Colonic mucosa (tissue), 4 donors: ENCODE measurements at regions not wholly inside any gene's neighbourhood (a gene's known extent, or its start where the extent isn't known, plus 50 kb on each side); places are given as distances from the start of the nearest gene placed in this dataset.

Source experiments
- DNase-seq: peaks from one replicate; pipeline ENCODE4 v3.0.0-alpha.2; 2020
- H3K27ac ChIP-seq: fragments of 200-600 bp; one replicate; pipeline ENCODE4 v1.8.0; 2021
- H3K27me3 ChIP-seq: fragments of 200-600 bp; one replicate; pipeline ENCODE4 v1.8.0; 2021
- H3K36me3 ChIP-seq: fragments of 200-600 bp; one replicate; pipeline ENCODE4 v1.8.0; 2021
- H3K4me1 ChIP-seq: fragments of 200-600 bp; one replicate; pipeline ENCODE4 v1.8.0; 2021; ENCODE audit warnings: mild to moderate bottlenecking
- H3K4me3 ChIP-seq: fragments of 200-600 bp; one replicate; pipeline ENCODE4 v1.8.0; 2021
- H3K9ac ChIP-seq, 2 donors: one replicate each; pipeline ENCODE4 v1.7.0; 2013; ENCODE audit warnings: control low read depth in 2 of 2, low read depth in 2 of 2, low read length in 2 of 2
- H3K9me3 ChIP-seq: fragments of 200-600 bp; one replicate; pipeline ENCODE4 v1.8.0; 2021
- intact Hi-C: fragments of 100-400 bp; cut with DNase I; formaldehyde crosslinking; loops from one replicate; pipeline ENCODE4 v1.14.1; 2022
- TF ChIP-seq, protein P1 (sequence below): fragments of 200-600 bp; IDR thresholded peaks from one replicate; pipeline ENCODE4 v1.8.0; 2022; ENCODE audit warnings: antibody characterized with exemption, mild to moderate bottlenecking
- donor health status: healthy.
- donor health status: DM: no; HTN: no; CAD: no.
- donor health status: DM: no; HTN: no; CAD: no.

DNA sequence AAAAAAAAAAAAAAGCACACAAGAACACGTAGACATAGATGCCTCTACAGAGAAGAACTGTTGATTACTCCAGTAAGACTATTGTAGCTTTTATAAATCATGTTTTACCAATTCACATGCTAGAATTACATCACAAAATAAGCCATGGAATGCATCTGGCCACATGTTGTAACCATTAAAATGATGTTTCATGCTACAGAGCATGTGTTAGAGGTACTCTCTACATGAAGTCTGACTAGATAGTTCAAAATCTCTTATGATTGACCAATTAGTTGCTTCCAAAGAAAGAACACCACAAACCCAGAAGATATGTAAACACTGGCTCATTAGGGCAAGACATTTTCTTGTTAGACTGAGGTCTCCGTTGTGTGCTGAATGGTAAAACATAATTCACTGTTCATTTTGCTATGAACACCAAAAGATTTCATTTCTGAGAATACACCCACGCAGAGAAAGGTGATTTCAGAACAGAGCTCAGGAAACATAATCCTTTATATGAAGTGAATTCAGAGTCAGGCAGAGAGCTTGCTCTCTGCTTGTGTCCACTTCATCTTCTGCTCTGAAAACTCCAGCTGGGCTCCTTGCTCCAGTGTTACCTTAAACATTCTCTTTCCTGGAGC is 411.4 kb upstream of the SOX9 start:
- no peak overlapping the region for H3K9ac ChIP-seq
- no peaks in the 10 kb centered on the region for H3K9me3 ChIP-seq
- no peaks in the 10 kb centered on the region for H3K36me3 ChIP-seq
- no peaks in the 10 kb centered on the region for H3K4me1 ChIP-seq
- no peak for DNase-seq
- H3K4me3 ChIP-seq, result no peak overlapping the region
- no peak overlapping the region for H3K27ac ChIP-seq
- H3K27me3 ChIP-seq, result no peaks in the 10 kb centered on the region
- intact Hi-C loops, result no loop called here
- TF ChIP-seq, protein P1, sequence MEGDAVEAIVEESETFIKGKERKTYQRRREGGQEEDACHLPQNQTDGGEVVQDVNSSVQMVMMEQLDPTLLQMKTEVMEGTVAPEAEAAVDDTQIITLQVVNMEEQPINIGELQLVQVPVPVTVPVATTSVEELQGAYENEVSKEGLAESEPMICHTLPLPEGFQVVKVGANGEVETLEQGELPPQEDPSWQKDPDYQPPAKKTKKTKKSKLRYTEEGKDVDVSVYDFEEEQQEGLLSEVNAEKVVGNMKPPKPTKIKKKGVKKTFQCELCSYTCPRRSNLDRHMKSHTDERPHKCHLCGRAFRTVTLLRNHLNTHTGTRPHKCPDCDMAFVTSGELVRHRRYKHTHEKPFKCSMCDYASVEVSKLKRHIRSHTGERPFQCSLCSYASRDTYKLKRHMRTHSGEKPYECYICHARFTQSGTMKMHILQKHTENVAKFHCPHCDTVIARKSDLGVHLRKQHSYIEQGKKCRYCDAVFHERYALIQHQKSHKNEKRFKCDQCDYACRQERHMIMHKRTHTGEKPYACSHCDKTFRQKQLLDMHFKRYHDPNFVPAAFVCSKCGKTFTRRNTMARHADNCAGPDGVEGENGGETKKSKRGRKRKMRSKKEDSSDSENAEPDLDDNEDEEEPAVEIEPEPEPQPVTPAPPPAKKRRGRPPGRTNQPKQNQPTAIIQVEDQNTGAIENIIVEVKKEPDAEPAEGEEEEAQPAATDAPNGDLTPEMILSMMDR, result no peak

DNA sequence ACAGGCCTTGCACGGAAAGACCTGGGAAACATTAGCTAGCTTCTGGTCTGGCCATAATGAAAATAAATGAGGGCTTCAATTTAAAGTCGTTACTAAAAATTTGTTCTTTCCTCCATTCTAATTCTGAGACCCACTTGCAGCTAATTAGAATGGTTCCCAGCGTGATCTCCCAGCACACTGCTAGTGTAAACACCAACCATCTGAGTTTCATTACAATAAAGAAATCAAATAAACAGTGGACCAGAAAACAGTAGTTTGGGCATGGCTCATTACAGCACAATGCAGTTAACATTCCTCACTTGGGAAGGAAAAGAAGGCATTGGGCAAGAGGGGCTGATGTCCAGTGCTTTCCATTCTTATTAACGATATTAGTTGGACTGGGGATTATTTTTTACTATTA is 410.9 kb upstream of the SOX9 start:
- no peaks in the 10 kb centered on the region for H3K4me1 ChIP-seq
- H3K27me3 ChIP-seq, result no peaks in the 10 kb centered on the region
- intact Hi-C loops, result no loop called here
- no peaks in the 10 kb centered on the region for H3K36me3 ChIP-seq
- no peaks in the 10 kb centered on the region for H3K9me3 ChIP-seq
- H3K27ac ChIP-seq, result no peak overlapping the region
- TF ChIP-seq, protein P1, result no peak
- no peak overlapping the region for H3K4me3 ChIP-seq
- H3K9ac ChIP-seq, result no peak overlapping the region
- no peak for DNase-seq

DNA sequence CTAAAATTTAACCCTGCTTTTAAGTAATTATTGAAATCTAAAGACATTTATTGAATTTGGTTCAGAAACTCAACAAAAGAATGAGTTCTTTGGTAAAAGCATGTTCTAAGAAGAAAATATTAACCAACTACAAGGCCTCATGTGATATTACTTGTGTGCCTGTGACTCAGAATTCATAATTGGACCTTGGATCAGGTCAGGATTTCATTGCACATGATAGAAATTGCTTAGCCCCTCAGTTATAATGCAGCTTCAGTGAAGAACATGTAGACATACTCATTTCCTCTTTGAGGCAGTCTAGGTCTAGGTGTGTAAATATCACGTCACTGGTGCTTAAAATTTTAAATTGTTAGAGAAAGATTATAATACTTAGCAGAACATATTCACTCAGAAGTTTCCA is 410.0 kb upstream of the SOX9 start:
- no peak overlapping the region for H3K27ac ChIP-seq
- no peaks in the 10 kb centered on the region for H3K9me3 ChIP-seq
- no peaks in the 10 kb centered on the region for H3K4me1 ChIP-seq
- H3K4me3 ChIP-seq, result no peak overlapping the region
- no peaks in the 10 kb centered on the region for H3K36me3 ChIP-seq
- TF ChIP-seq, protein P1, result no peak
- H3K27me3 ChIP-seq, result no peaks in the 10 kb centered on the region
- intact Hi-C loops, result no loop called here
- no peak overlapping the region for H3K9ac ChIP-seq
- no peak for DNase-seq

DNA sequence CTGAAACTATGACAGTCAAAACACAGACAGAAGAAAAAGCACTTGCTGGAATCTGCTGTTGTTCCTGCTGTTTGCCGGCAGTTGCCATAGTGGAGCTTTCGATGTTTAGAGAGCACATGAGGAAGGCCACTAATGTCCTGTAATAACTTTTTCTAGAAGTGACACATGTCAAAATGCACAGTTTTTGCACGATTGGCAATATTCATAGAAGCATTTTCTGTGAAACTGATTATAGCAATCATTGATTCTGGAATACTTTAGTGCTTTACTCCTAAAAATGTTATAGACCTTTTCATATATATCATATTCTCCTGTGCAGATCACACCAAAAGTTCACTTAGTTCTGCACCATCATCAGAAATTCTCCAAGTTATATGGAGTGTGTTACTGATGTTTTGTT is 407.0 kb upstream of the SOX9 start:
- Histone ChIP-seq H3K27ac (no peak overlapping the region), H3K4me3 (no peak overlapping the region), H3K9ac (no peak overlapping the region), H3K4me1 (no peaks in the 10 kb centered on the region), H3K36me3 (no peaks in the 10 kb centered on the region), H3K27me3 (no peaks in the 10 kb centered on the region), H3K9me3 (no peaks in the 10 kb centered on the region)
- TF ChIP-seq, protein P1, result no peak
- no peak for DNase-seq
- intact Hi-C loops, result no loop called here

DNA sequence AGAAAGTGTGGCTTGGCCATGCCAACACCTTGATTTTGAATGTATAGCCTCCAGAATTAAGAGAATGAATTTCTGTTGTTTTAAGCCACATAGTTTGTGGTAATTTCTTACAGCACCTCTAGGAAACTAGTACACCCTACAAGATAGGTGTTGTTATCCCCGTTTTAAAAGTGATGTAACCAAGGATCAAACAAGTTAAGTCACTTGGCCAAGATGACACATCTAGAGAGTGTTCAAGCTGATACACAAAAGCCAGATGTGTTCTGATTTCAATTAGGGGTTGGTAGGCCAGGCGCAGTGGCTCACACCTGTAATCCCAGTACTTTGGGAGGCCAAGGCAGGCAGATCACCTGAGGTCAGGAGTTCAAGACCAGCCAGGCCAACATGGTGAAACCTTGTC is 396.5 kb upstream of the SOX9 start:
- DNase-seq, result no peak
- no peak overlapping the region for H3K9ac ChIP-seq
- no peaks in the 10 kb centered on the region for H3K27me3 ChIP-seq
- H3K27ac ChIP-seq, result no peak overlapping the region
- intact Hi-C loops, result no loop called here
- H3K9me3 ChIP-seq, result no peaks in the 10 kb centered on the region
- no peak overlapping the region for H3K4me3 ChIP-seq
- H3K4me1 ChIP-seq, result no peaks in the 10 kb centered on the region
- no peaks in the 10 kb centered on the region for H3K36me3 ChIP-seq
- TF ChIP-seq, protein P1, result no peak

DNA sequence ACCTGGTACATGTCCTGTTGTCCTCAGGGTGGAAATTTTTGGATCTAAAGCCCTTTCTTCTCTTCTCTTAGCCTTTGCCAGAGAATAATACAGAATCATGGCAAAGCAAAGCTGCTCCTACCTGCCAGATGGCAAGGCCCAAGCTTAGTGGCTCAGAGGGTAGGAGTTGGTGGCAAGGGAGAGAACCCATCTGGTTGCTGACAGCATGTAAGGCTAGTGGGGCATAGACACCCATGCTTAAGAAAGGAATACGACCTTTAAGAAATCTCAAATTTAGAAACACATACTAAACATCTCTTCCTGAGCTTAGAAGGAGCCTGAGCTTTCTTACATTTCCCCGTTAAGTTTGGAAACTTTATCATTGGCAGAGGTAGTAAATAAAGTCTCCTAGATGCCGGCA is 395.0 kb upstream of the SOX9 start:
- TF ChIP-seq, protein P1, result no peak
- H3K27ac ChIP-seq, result no peak overlapping the region
- DNase-seq, result no peak
- H3K9ac ChIP-seq, result no peak overlapping the region
- H3K4me3 ChIP-seq, result no peak overlapping the region
- no peaks in the 10 kb centered on the region for H3K36me3 ChIP-seq
- H3K4me1 ChIP-seq, result no peaks in the 10 kb centered on the region
- H3K27me3 ChIP-seq, result no peaks in the 10 kb centered on the region
- H3K9me3 ChIP-seq, result no peaks in the 10 kb centered on the region
- intact Hi-C loops, result no loop called here
